ENCODE measurements at regions not wholly inside any gene's neighbourhood (a gene's known extent, or its start where the extent isn't known, plus 50 kb on each side); places are given as distances from the start of the nearest gene placed in this dataset.

DNA sequence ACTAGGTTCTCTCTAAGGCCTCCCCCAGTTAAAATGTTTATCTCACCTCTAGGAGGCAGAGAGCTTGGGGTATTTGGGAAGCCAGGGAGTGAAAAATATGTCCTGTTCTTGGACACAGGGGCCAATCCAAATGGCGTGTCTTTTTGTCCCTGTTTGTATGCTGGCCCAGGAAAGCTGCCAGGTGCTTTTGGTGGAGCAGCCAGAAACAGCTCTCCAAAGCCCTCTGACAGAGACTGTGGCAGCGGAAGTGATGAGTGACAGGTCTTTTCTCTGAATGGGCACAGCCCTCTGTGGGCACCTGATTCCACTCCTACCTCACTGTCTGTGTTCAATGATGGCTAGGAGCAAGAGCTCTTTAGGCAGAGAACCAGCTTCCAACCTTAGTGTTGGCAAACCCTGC lies 106.4 kb upstream of the KIRREL3 start:
- Histone ChIP-seq H3K4me2 (ENCODE audit: low read length) (peak overlapping the region; percentile 5), H2AFZ (ENCODE audit: low read depth, low read length) (no peak overlapping the region)

DNA sequence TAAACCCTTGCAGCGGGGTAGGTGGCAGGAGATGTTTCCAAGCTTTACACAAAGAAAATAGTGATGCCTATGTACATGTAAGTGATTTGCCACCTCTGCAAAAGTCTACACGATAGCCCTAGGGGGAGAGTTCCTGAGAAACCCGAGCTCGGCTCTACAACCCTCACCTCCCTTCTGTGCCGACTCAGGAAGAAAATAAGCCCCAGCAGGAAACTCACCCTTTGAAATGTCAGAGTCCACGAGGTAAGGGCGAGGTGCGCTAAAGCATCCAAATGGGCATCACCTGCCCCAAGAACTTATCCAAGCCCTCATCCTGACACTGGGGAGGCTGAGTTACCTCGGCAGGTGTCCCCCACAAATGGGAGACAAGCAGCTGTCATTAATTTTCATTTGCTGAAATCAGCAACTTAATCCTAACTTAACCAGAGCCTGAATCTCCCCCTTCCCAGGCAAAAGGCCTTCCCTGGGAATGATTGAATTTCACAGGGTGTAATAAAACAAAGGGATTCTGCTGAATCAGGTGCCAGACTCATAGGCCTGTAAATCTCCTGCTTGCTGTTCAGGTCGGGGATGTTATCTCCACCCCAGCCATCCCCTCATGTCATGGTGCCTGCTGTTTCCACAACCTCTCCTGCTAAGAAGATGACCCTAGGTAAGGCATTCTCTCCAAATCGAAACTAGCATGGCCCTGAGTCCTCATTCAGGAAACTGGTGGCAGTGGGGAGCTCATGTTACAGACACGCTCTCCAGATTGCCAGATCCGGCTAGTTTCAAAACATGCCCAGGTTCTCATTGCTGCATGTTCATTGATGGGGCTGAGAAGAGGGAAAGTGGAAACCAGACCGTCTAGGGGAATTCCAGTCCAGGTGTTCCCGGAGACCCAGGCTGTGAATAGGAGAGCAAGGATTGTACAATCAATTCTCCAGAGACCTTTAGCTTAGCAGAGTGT lies 105.3 kb upstream of the KIRREL3 start:
- Histone ChIP-seq H2AFZ (ENCODE audit: low read depth, low read length) (peak overlapping the region; percentile 5), H3F3A (ENCODE audit: insufficient read depth, low read length, poor library complexity, severe bottlenecking) (no peaks in the 10 kb centered on the region), H4K20me1 (ENCODE audit: insufficient read depth) (no peaks in the 10 kb centered on the region), H3K4me2 (ENCODE audit: low read length) (peak overlapping the region; percentile 32), H3K79me2 (replicated peaks; ENCODE audit: insufficient read depth, low read length) (no peaks in the 10 kb centered on the region), H3K9ac (ENCODE audit: low read length) (peak overlapping the region; percentile 43), H3K27me3 (ENCODE audit: insufficient read depth, low read depth, low read length) (no peaks in the 10 kb centered on the region), H3K4me3 (ENCODE audit: low read length) (peak overlapping the region; percentile 28), H3K36me3 (ENCODE audit: insufficient read depth, low read length) (no peaks in the 10 kb centered on the region), H3K9me2 (ENCODE audit: insufficient read depth, low read length) (no peaks in the 10 kb centered on the region), H3K9me3 (ENCODE audit: low read length) (no peaks in the 10 kb centered on the region), H3K27ac (ENCODE audit: low read length) (peak overlapping the region; percentile 81)
- TF ChIP-seq MXI1 (conservative IDR thresholded peaks at IDR 0.05; ENCODE audit: poor library complexity, severe bottlenecking) = no peak
- TF ChIP-seq SMC3 (conservative IDR thresholded peaks at IDR 0.05; ENCODE audit: poor library complexity) = peak; percentile 30
- TF ChIP-seq, protein P1, sequence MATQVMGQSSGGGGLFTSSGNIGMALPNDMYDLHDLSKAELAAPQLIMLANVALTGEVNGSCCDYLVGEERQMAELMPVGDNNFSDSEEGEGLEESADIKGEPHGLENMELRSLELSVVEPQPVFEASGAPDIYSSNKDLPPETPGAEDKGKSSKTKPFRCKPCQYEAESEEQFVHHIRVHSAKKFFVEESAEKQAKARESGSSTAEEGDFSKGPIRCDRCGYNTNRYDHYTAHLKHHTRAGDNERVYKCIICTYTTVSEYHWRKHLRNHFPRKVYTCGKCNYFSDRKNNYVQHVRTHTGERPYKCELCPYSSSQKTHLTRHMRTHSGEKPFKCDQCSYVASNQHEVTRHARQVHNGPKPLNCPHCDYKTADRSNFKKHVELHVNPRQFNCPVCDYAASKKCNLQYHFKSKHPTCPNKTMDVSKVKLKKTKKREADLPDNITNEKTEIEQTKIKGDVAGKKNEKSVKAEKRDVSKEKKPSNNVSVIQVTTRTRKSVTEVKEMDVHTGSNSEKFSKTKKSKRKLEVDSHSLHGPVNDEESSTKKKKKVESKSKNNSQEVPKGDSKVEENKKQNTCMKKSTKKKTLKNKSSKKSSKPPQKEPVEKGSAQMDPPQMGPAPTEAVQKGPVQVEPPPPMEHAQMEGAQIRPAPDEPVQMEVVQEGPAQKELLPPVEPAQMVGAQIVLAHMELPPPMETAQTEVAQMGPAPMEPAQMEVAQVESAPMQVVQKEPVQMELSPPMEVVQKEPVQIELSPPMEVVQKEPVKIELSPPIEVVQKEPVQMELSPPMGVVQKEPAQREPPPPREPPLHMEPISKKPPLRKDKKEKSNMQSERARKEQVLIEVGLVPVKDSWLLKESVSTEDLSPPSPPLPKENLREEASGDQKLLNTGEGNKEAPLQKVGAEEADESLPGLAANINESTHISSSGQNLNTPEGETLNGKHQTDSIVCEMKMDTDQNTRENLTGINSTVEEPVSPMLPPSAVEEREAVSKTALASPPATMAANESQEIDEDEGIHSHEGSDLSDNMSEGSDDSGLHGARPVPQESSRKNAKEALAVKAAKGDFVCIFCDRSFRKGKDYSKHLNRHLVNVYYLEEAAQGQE (IDR thresholded peaks at IDR 0.05; ENCODE audit: borderline replicate concordance) = peak; percentile 71
- peak; percentile 20 for TF ChIP-seq POLR2AphosphoS5 (IDR thresholded peaks at IDR 0.05)
- TF ChIP-seq, protein P2, sequence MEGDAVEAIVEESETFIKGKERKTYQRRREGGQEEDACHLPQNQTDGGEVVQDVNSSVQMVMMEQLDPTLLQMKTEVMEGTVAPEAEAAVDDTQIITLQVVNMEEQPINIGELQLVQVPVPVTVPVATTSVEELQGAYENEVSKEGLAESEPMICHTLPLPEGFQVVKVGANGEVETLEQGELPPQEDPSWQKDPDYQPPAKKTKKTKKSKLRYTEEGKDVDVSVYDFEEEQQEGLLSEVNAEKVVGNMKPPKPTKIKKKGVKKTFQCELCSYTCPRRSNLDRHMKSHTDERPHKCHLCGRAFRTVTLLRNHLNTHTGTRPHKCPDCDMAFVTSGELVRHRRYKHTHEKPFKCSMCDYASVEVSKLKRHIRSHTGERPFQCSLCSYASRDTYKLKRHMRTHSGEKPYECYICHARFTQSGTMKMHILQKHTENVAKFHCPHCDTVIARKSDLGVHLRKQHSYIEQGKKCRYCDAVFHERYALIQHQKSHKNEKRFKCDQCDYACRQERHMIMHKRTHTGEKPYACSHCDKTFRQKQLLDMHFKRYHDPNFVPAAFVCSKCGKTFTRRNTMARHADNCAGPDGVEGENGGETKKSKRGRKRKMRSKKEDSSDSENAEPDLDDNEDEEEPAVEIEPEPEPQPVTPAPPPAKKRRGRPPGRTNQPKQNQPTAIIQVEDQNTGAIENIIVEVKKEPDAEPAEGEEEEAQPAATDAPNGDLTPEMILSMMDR (IDR thresholded peaks at IDR 0.05; ENCODE audit: poor library complexity, severe bottlenecking) = no peak
- TF ChIP-seq EZH2 (IDR thresholded peaks at IDR 0.05; ENCODE audit: borderline replicate concordance, insufficient read depth, low read length, poor library complexity, severe bottlenecking) = no peak
- no peak for TF ChIP-seq TAF1 (IDR thresholded peaks at IDR 0.05; ENCODE audit: low read depth)
- peak; percentile 10 for TF ChIP-seq EP300 (conservative IDR thresholded peaks at IDR 0.05; ENCODE audit: poor library complexity, severe bottlenecking)
- TF ChIP-seq RAD21 (conservative IDR thresholded peaks at IDR 0.05) = peak; percentile 50

More for the DNA sequence above, 106.4 kb upstream of the KIRREL3 start:
- no peaks in the 10 kb centered on the region for H3K36me3 ChIP-seq (ENCODE audit: insufficient read depth, low read length)
- H3K27me3 ChIP-seq (ENCODE audit: insufficient read depth, low read depth, low read length) = no peaks in the 10 kb centered on the region
- H3K9me3 ChIP-seq (ENCODE audit: low read length) = no peaks in the 10 kb centered on the region
- no peaks in the 10 kb centered on the region for H3K9me2 ChIP-seq (ENCODE audit: insufficient read depth, low read length)
- peak overlapping the region; percentile 81 for H3K27ac ChIP-seq (ENCODE audit: low read length)
- H3K9ac ChIP-seq (ENCODE audit: low read length) = peak overlapping the region; percentile 43
- H4K20me1 ChIP-seq (ENCODE audit: insufficient read depth) = no peaks in the 10 kb centered on the region
- no peaks in the 10 kb centered on the region for H3K79me2 ChIP-seq (replicated peaks; ENCODE audit: insufficient read depth, low read length)
- H3F3A ChIP-seq (ENCODE audit: insufficient read depth, low read length, poor library complexity, severe bottlenecking) = no peaks in the 10 kb centered on the region
- TF ChIP-seq EZH2 (IDR thresholded peaks at IDR 0.05; ENCODE audit: borderline replicate concordance, insufficient read depth, low read length, poor library complexity, severe bottlenecking) (no peak), TAF1 (IDR thresholded peaks at IDR 0.05; ENCODE audit: low read depth) (no peak), SMC3 (conservative IDR thresholded peaks at IDR 0.05; ENCODE audit: poor library complexity) (no peak), POLR2AphosphoS5 (IDR thresholded peaks at IDR 0.05) (no peak)
- TF ChIP-seq, protein P2 (IDR thresholded peaks at IDR 0.05; ENCODE audit: poor library complexity, severe bottlenecking) = no peak
- H3K4me3 ChIP-seq (ENCODE audit: low read length) = peak overlapping the region; percentile 28
